Esophagus muscularis mucosa (tissue), 3 donors: ENCODE measurements at regions not wholly inside any gene's neighbourhood (a gene's known extent, or its start where the extent isn't known, plus 50 kb on each side); places are given as distances from the start of the nearest gene placed in this dataset.

Experiments used
- POLR2A ChIP-seq: fragments of 450-650 bp; IDR thresholded peaks from one replicate; pipeline ENCODE4 v1.6.1; 2017; ENCODE audit warnings: antibody characterized with exemption, moderate library complexity, mild to moderate bottlenecking, low read depth
- TF ChIP-seq, protein P1 (sequence below), 3 experiments: fragments of 200-600 bp in 2 of 3; fragments of 450-650 bp in 1 of 3; sonication (generic) in 2 of 3; IDR thresholded peaks; one replicate each; pipeline ENCODE4 v1.5.1; 2017 to 2019; ENCODE audit warnings: antibody characterized with exemption in 3 of 3, mild to moderate bottlenecking in 2 of 3, moderate library complexity in 1 of 3

DNA sequence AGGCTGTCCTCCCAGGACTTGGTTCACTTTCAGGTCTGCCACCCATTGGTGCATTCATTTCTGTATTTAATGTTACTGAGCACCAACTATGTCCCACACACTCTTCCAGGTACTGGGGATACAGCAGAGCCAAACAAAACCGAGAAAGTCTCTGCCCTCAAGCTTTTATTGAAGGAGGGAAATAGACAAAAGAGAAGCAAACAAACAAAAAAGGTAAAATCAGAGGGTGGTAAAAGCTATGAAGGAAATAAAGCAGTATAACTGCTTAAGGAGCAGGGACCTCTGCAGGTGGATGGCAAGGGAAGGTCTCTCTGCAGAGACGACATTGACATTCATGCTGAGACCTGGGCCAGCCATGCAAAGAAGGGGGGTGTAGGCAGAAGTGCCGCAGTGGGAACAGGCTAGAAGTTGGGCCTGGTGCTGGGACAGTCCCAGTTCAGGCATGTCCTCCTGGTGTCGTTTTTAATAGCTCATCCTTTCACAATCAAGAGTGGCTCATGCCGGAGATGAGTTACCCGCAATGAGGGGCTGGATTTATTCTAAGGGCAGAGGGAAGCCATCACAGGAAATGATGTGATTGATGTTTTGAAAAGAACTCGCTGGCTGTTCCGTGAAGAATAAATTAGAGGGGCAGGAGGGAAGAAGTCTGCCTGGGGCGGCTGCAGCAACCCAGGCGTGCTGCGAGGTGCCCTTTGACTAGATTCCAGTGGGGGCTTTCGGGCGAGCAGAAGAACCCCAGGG, 72.8 kb downstream of the IRF2BPL start:
- no peak for TF ChIP-seq POLR2A
- TF ChIP-seq, protein P1, sequence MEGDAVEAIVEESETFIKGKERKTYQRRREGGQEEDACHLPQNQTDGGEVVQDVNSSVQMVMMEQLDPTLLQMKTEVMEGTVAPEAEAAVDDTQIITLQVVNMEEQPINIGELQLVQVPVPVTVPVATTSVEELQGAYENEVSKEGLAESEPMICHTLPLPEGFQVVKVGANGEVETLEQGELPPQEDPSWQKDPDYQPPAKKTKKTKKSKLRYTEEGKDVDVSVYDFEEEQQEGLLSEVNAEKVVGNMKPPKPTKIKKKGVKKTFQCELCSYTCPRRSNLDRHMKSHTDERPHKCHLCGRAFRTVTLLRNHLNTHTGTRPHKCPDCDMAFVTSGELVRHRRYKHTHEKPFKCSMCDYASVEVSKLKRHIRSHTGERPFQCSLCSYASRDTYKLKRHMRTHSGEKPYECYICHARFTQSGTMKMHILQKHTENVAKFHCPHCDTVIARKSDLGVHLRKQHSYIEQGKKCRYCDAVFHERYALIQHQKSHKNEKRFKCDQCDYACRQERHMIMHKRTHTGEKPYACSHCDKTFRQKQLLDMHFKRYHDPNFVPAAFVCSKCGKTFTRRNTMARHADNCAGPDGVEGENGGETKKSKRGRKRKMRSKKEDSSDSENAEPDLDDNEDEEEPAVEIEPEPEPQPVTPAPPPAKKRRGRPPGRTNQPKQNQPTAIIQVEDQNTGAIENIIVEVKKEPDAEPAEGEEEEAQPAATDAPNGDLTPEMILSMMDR (IDR thresholded peaks at IDR 0.05), result no peak
